ENCODE measurements at regions not wholly inside any gene's neighbourhood (a gene's known extent, or its start where the extent isn't known, plus 50 kb on each side); places are given as distances from the start of the nearest gene placed in this dataset.

DNA sequence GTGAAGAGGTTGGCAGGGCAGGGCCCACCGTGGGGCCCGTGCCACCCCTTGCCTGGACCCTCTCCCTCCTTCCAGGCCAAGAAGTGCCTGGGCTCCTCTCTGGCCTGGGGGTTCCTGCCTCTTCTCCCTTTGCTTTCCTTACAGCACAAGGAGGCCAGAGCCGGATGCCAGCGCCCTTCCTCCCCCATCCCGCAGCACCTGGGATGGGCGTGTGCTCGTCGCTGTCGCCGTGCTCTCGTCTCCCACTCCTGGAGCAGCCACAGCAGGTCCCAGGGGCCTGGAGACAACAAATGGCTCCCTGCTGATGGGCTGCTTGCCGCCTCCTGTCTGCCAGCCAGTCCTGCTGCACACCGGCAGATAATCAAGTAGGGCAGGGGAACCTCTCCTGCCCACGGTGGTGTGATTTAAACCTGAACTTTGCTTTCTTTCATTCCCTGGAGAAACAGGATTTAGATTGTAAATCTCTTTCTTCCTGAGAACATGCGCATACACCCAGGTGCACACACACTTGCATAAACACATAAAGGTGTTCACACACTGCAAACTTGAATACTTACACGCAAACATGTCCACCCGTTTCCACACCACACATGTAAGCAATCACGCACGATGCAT lies 50.8 kb upstream of the POU3F1 start:
- TF ChIP-seq, protein P1, sequence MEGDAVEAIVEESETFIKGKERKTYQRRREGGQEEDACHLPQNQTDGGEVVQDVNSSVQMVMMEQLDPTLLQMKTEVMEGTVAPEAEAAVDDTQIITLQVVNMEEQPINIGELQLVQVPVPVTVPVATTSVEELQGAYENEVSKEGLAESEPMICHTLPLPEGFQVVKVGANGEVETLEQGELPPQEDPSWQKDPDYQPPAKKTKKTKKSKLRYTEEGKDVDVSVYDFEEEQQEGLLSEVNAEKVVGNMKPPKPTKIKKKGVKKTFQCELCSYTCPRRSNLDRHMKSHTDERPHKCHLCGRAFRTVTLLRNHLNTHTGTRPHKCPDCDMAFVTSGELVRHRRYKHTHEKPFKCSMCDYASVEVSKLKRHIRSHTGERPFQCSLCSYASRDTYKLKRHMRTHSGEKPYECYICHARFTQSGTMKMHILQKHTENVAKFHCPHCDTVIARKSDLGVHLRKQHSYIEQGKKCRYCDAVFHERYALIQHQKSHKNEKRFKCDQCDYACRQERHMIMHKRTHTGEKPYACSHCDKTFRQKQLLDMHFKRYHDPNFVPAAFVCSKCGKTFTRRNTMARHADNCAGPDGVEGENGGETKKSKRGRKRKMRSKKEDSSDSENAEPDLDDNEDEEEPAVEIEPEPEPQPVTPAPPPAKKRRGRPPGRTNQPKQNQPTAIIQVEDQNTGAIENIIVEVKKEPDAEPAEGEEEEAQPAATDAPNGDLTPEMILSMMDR (IDR thresholded peaks at IDR 0.05; ENCODE audit: insufficient read depth, low read length), result no peak
- TF ChIP-seq, protein P2, sequence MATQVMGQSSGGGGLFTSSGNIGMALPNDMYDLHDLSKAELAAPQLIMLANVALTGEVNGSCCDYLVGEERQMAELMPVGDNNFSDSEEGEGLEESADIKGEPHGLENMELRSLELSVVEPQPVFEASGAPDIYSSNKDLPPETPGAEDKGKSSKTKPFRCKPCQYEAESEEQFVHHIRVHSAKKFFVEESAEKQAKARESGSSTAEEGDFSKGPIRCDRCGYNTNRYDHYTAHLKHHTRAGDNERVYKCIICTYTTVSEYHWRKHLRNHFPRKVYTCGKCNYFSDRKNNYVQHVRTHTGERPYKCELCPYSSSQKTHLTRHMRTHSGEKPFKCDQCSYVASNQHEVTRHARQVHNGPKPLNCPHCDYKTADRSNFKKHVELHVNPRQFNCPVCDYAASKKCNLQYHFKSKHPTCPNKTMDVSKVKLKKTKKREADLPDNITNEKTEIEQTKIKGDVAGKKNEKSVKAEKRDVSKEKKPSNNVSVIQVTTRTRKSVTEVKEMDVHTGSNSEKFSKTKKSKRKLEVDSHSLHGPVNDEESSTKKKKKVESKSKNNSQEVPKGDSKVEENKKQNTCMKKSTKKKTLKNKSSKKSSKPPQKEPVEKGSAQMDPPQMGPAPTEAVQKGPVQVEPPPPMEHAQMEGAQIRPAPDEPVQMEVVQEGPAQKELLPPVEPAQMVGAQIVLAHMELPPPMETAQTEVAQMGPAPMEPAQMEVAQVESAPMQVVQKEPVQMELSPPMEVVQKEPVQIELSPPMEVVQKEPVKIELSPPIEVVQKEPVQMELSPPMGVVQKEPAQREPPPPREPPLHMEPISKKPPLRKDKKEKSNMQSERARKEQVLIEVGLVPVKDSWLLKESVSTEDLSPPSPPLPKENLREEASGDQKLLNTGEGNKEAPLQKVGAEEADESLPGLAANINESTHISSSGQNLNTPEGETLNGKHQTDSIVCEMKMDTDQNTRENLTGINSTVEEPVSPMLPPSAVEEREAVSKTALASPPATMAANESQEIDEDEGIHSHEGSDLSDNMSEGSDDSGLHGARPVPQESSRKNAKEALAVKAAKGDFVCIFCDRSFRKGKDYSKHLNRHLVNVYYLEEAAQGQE (IDR thresholded peaks at IDR 0.05; ENCODE audit: insufficient replicate concordance, low read depth), result no peak
- TF ChIP-seq POLR2AphosphoS5 (IDR thresholded peaks at IDR 0.05; ENCODE audit: low read depth) (no peak), GABPA (IDR thresholded peaks at IDR 0.05; ENCODE audit: low read depth) (no peak), SPI1 (IDR thresholded peaks at IDR 0.05; ENCODE audit: borderline replicate concordance, low read depth) (no peak)

All from HL-60 (cell line).